Gastrocnemius medialis (tissue), 4 donors: ENCODE measurements at regions not wholly inside any gene's neighbourhood (a gene's known extent, or its start where the extent isn't known, plus 50 kb on each side); places are given as distances from the start of the nearest gene placed in this dataset.

Source experiments
- ATAC-seq, 2 donors: fragments of 150-250 bp; one replicate each; pipeline ENCODE4 v1.9.1; 2016
- DNase-seq, 2 donors: peaks; one replicate each; pipeline ENCODE4 v3.0.0-alpha.2; 2019
- H3K27ac ChIP-seq, 4 donors: fragments of 200-600 bp; sonication (generic); 1 replicate in 1 of 4; 2 replicates in 3 of 4; pipeline ENCODE4 v1.5.1; 2016 to 2018; ENCODE audit warnings: mild to moderate bottlenecking in 2 of 4, moderate library complexity in 1 of 4
- H3K27me3 ChIP-seq, 3 donors: fragments of 200-600 bp; sonication (generic) in 2 of 3; 1 replicate in 1 of 3; 2 replicates in 2 of 3; pipeline versions ENCODE4 v1.5.1 to v1.6.0; 2016 to 2019; ENCODE audit warnings: mild to moderate bottlenecking in 1 of 3, moderate library complexity in 1 of 3
- H3K36me3 ChIP-seq, 2 donors: fragments of 200-600 bp; sonication (generic) in 1 of 2; one replicate each; pipeline ENCODE4 v1.5.1; 2017 to 2018
- H3K4me1 ChIP-seq, 2 donors: fragments of 200-600 bp; sonication (generic) in 1 of 2; one replicate each; pipeline ENCODE4 v1.5.1; 2016 to 2017; ENCODE audit warnings: mild to moderate bottlenecking in 2 of 2
- H3K4me3 ChIP-seq, 4 donors: fragments of 200-600 bp; sonication (generic) in 3 of 4; 1 replicate in 1 of 4; 2 replicates in 3 of 4; pipeline ENCODE4 v1.5.1; 2016 to 2019; ENCODE audit warnings: mild to moderate bottlenecking in 2 of 4
- H3K9me3 ChIP-seq, 3 donors: fragments of 200-600 bp; sonication (generic) in 2 of 3; 1 replicate in 1 of 3; 2 replicates in 2 of 3; pipeline ENCODE4 v1.5.1; 2016 to 2019
- POLR2A ChIP-seq, 2 donors: fragments of 450-650 bp; IDR thresholded peaks; one replicate each; pipeline ENCODE4 v1.6.1; 2017; ENCODE audit warnings: antibody characterized with exemption in 2 of 2, mild to moderate bottlenecking in 2 of 2, moderate library complexity in 2 of 2
- in situ Hi-C, 4 donors: fragments of 200-750 bp; cut with MboI; loops; one replicate each; pipeline versions ENCODE4 v1.15.0 to v1.8.0; 2017; ENCODE audit warnings: low sequenced_read_pairs in 4 of 4
- intact Hi-C: fragments of 100-400 bp; cut with DNase I; formaldehyde crosslinking; loops from one replicate; pipeline ENCODE4 v1.15.1; 2023; ENCODE audit warnings: low total_unique reads
- TF ChIP-seq, protein P1 (sequence below), 5 experiments: fragments of 450-650 bp in 3 of 5; fragments of 200-600 bp in 2 of 5; sonication (generic) in 2 of 5; IDR thresholded peaks in 4 of 5; conservative IDR thresholded peaks in 1 of 5; 1 replicate in 4 of 5; 2 replicates in 1 of 5; pipeline ENCODE4 v1.5.1; 2016 to 2019; ENCODE audit warnings: antibody characterized with exemption in 5 of 5, mild to moderate bottlenecking in 3 of 5, moderate library complexity in 3 of 5

GRCh38 chr2:64315291-64315960, 138.5 kb upstream of the LGALSL start:
- Histone ChIP-seq H3K27me3 (no peaks in the 10 kb centered on the region), H3K36me3 (no peaks in the 10 kb centered on the region), H3K4me3 (no peak overlapping the region), H3K9me3 (no peaks in the 10 kb centered on the region), H3K27ac (no peak overlapping the region), H3K4me1 (peaks cover 11 to 14% of the 10 kb centered on the region in 2 donors)
- no peak for DNase-seq
- no peak for ATAC-seq
- in situ Hi-C loops, result loop anchor here in 2 of 4 donors (25.0 kb wide), 2 partner anchors 253 to 278 kb away; no protein-coding TSS in a partner anchor
- TF ChIP-seq, protein P1, sequence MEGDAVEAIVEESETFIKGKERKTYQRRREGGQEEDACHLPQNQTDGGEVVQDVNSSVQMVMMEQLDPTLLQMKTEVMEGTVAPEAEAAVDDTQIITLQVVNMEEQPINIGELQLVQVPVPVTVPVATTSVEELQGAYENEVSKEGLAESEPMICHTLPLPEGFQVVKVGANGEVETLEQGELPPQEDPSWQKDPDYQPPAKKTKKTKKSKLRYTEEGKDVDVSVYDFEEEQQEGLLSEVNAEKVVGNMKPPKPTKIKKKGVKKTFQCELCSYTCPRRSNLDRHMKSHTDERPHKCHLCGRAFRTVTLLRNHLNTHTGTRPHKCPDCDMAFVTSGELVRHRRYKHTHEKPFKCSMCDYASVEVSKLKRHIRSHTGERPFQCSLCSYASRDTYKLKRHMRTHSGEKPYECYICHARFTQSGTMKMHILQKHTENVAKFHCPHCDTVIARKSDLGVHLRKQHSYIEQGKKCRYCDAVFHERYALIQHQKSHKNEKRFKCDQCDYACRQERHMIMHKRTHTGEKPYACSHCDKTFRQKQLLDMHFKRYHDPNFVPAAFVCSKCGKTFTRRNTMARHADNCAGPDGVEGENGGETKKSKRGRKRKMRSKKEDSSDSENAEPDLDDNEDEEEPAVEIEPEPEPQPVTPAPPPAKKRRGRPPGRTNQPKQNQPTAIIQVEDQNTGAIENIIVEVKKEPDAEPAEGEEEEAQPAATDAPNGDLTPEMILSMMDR (IDR thresholded peaks at IDR 0.05 in 4 of 5, conservative IDR thresholded peaks at IDR 0.05 in 1 of 5), result no peak
- TF ChIP-seq POLR2A (IDR thresholded peaks at IDR 0.05), result no peak
- intact Hi-C loops, result no loop called here

DNA sequence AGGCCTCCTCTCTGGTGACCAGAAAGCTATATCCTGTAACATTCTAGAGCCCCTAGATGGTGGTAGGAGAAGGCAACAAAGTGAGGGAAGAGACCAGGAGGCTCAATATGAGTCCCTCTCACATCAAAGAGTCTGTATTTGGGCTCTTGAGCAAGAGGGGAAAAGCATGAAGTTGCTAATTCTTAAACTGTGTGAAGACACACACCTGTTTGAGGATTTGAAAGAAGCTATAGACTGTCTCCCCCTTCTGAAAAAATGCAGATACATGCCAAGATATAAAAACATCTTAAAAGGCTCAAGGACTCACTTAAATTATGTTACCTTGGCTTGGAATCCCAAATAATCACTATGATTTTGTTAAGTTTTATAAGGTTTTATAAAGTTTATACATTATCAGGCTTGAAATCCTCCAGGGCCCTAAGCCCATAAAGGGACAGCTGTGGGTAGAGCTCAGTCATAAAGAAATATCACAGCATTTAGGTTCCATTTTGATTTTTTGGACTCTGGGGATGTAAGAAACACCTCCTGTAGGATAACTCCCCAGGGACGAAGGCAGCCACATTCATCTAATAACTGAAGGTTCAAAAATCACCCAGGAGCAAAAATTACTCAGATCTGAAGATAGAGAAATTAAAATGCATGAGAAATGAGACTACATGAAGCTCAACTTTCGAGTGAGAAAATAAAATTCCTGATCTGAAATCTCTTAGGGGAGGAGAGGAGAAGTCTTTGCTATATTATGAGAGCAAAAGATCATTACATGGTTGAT, 136.1 kb upstream of the LGALSL start:
- intact Hi-C loops, result no loop called here
- Histone ChIP-seq H3K9me3 (no peaks in the 10 kb centered on the region), H3K36me3 (no peaks in the 10 kb centered on the region), H3K27ac (no peak overlapping the region), H3K27me3 (no peaks in the 10 kb centered on the region), H3K4me1 (peaks cover 2 to 6% of the 10 kb centered on the region in 2 donors), H3K4me3 (no peak overlapping the region)
- TF ChIP-seq, protein P1 (IDR thresholded peaks at IDR 0.05 in 4 of 5, conservative IDR thresholded peaks at IDR 0.05 in 1 of 5), result no peak
- no peak for TF ChIP-seq POLR2A (IDR thresholded peaks at IDR 0.05)
- DNase-seq (no peak), ATAC-seq (no peak)
- in situ Hi-C loops, result loop anchor here in 2 of 4 donors (25.0 kb wide), 2 partner anchors 256 to 281 kb away; no protein-coding TSS in a partner anchor

- Histone ChIP-seq H3K4me1 (peaks cover 0 to 2% of the 10 kb centered on the region in 2 donors), H3K4me3 (no peak overlapping the region), H3K27ac (no peak overlapping the region), H3K36me3 (no peaks in the 10 kb centered on the region), H3K9me3 (no peaks in the 10 kb centered on the region), H3K27me3 (no peaks in the 10 kb centered on the region)
- no peak for TF ChIP-seq POLR2A (IDR thresholded peaks at IDR 0.05)
- TF ChIP-seq, protein P1 (IDR thresholded peaks at IDR 0.05 in 4 of 5, conservative IDR thresholded peaks at IDR 0.05 in 1 of 5), result no peak
- intact Hi-C loops, result no loop called here
- no peak for ATAC-seq
- DNase-seq, result no peak
- in situ Hi-C loops, result loop anchor here in 2 of 4 donors (25.0 kb wide), 2 partner anchors 256 to 281 kb away; no protein-coding TSS in a partner anchor
Observed at GRCh38 chr2:64318476-64318748, 135.6 kb upstream of the LGALSL start.

DNA sequence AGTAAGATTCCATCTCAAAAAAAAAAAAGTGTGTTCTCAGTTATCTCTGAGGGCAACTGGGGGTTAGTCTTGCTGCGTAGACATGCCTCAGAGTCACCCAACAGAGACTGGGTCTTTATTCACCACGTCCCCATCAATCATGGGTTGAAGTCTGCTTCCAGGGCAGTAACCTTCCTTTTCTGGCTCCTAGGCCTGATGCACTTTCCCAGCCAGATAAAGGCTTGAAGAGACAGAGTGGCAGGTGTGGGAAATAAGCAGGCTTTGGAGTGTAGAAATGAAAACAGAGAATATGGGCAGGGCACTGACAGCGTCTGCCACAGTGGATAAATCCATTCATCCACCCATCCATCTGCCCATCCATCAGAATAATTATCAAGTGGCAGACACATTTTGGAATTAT, 134.1 kb upstream of the LGALSL start:
- in situ Hi-C loops, result loop anchor here in 2 of 4 donors (25.0 kb wide), 2 partner anchors 258 to 283 kb away; no protein-coding TSS in a partner anchor
- intact Hi-C loops, result no loop called here
- no peak for DNase-seq
- Histone ChIP-seq H3K4me3 (no peak overlapping the region), H3K27ac (no peak overlapping the region), H3K27me3 (no peaks in the 10 kb centered on the region), H3K4me1 (no peaks in the 10 kb centered on the region), H3K36me3 (no peaks in the 10 kb centered on the region), H3K9me3 (no peaks in the 10 kb centered on the region)
- TF ChIP-seq, protein P1 (IDR thresholded peaks at IDR 0.05 in 4 of 5, conservative IDR thresholded peaks at IDR 0.05 in 1 of 5), result no peak
- no peak for TF ChIP-seq POLR2A (IDR thresholded peaks at IDR 0.05)
- ATAC-seq, result no peak
